Astrocyte (in vitro differentiated cells and primary cell): ENCODE measurements at regions not wholly inside any gene's neighbourhood (a gene's known extent, or its start where the extent isn't known, plus 50 kb on each side); places are given as distances from the start of the nearest gene placed in this dataset.

ENCODE experiments used
- CTCF ChIP-seq: IDR thresholded peaks from 2 replicates; pipeline ENCODE4 v1.5.1; 2011; ENCODE audit warnings: low read depth, mild to moderate bottlenecking, inconsistent platforms, low read length, moderate library complexity; ENCODE audit not compliant: insufficient read depth
- EZH2 ChIP-seq: IDR thresholded peaks from 2 replicates; pipeline ENCODE4 v1.6.1; 2012; ENCODE audit warnings: mild to moderate bottlenecking, low read length, inconsistent platforms; ENCODE audit not compliant: insufficient read depth

- no peak for TF ChIP-seq CTCF
- no peak for TF ChIP-seq EZH2
Observed at GRCh38 chr7:115689941-115690340, 340.6 kb downstream of the TFEC start.
